ENCODE measurements at regions not wholly inside any gene's neighbourhood (a gene's known extent, or its start where the extent isn't known, plus 50 kb on each side); places are given as distances from the start of the nearest gene placed in this dataset.

DNA sequence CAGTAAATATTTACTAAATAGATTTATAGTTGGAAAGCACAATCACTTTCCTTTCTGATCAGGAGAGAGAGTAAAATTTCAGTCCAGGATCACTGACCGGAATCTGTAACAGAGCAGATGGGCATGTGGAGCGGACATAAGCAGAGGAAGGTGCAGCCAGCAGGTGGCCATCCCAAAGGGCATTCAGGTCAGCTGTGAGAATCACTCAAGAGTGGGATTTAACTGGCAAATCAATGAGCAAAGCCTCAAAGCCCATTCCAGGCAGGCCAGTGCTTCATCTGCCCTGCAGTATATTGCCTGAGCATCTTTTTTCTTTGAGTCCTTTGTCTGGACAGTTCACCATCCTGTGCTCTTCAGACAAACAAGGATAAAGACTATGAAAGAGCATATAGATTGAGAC is 166.4 kb upstream of the SLC14A2 start:
- no peak for DNase-seq (ENCODE audit: low read depth, low spot score)
- Histone ChIP-seq H3K9me3 (ENCODE audit: low read depth, low read length) (no peaks in the 10 kb centered on the region), H3K27ac (no peak overlapping the region), H3K4me3 (no peak overlapping the region), H3K9ac (ENCODE audit: insufficient read length) (no peak overlapping the region), H3K36me3 (ENCODE audit: insufficient read depth, low read length) (no peaks in the 10 kb centered on the region)
- TF ChIP-seq EZH2 (IDR thresholded peaks at IDR 0.05) (no peak), FOXP2 (optimal IDR thresholded peaks at IDR 0.05; ENCODE audit: control extremely low read depth, extremely low read length, insufficient read depth) (no peak), POLR2AphosphoS5 (IDR thresholded peaks at IDR 0.05; ENCODE audit: borderline replicate concordance, low read depth, low read length) (no peak)

DNA sequence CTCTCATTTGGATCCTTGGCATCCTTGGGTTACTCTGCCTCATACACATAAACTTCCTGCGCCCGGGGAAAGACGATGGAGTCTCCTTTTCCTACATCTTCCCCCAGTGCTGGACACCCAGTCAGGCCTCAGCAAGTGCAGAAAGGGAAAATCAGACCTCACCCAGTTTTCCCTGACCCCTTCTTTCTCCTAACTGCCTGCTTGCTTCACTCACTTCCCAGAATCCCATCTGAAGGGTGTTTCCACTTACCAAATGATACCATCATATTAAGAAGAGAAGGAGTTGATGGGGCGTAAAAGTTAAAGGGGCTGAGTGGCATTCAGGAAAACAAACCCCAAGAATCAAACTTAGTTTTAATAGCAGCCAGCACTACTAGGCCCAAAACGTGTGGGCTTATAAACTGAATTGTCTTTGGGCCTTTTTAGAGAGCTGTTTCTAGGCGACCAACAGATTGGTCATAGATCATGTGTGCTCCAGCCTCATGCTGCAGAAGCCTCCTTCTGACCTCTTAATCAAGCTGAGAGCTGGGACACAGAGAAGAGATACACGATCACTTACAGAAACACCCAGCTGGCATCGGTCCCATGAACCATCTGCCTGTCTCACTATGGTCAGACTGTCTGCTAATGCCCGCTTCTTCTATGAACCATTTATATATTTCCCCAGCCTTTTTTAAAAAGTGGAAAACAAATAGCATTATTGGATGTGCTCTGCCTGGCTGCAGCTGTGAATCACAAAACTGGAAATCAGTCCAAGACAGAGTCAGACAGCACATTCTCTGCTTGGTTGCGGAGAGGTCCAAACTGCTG is 165.7 kb upstream of the SLC14A2 start:
- no peak overlapping the region for H3K4me3 ChIP-seq
- H3K9ac ChIP-seq (ENCODE audit: insufficient read length) = no peak overlapping the region
- TF ChIP-seq POLR2AphosphoS5 (IDR thresholded peaks at IDR 0.05; ENCODE audit: borderline replicate concordance, low read depth, low read length) (no peak), FOXP2 (optimal IDR thresholded peaks at IDR 0.05; ENCODE audit: control extremely low read depth, extremely low read length, insufficient read depth) (no peak), EZH2 (IDR thresholded peaks at IDR 0.05) (no peak)
- no peaks in the 10 kb centered on the region for H3K9me3 ChIP-seq (ENCODE audit: low read depth, low read length)
- no peaks in the 10 kb centered on the region for H3K36me3 ChIP-seq (ENCODE audit: insufficient read depth, low read length)
- no peak for DNase-seq (ENCODE audit: low read depth, low spot score)
- no peak overlapping the region for H3K27ac ChIP-seq

DNA sequence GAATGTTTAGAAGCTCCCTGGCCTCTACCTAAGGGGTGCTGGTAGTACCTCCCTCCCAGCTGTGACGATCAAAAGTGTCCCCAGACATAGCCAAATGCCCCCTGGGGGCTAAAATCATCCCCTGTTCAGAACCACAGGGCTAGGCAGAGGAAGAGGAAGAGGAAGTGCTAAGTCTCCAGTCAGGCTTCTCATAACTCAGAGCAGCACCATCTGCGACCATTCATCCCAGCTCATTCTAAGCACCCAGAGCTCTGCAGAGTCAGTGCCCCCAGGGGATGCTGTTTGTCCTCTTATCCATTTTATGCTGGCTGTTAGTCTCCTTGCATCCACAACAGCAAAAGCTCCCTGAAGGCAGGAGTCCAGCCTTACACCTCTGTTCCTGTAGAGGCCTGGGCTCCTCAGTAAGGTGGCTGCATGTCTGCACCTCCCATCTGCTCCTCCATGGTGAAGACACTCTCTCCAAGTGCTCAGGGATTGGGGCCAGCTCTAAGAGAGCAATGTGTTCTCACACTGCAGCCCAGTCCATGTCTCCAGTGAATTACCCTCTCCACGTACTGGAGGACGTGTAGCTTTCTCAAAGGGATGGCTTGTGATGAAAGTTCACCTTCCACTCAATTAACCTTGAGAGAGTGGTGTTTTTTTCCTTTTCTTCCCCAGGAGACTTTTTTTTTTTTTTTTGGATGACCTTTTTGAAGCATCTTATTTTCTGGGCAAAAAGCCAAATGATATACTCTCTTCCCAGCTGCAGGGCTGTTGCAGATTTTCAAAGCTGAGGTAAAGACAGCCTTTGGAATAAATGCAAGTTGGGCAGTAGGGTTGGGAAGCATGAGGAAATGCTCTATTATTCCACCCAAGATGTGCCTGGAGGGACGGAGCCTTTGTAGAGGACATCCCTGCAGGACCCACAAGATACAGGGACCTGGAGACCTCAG is 158.9 kb upstream of the SLC14A2 start:
- no peak for TF ChIP-seq EZH2 (IDR thresholded peaks at IDR 0.05)
- no peak for TF ChIP-seq FOXP2 (optimal IDR thresholded peaks at IDR 0.05; ENCODE audit: control extremely low read depth, extremely low read length, insufficient read depth)
- no peak for TF ChIP-seq POLR2AphosphoS5 (IDR thresholded peaks at IDR 0.05; ENCODE audit: borderline replicate concordance, low read depth, low read length)
- Histone ChIP-seq H3K9me3 (ENCODE audit: low read depth, low read length) (no peaks in the 10 kb centered on the region), H3K27ac (no peak overlapping the region), H3K9ac (ENCODE audit: insufficient read length) (no peak overlapping the region), H3K4me3 (no peak overlapping the region), H3K36me3 (ENCODE audit: insufficient read depth, low read length) (no peaks in the 10 kb centered on the region)
- no peak for DNase-seq (ENCODE audit: low read depth, low spot score)

DNA sequence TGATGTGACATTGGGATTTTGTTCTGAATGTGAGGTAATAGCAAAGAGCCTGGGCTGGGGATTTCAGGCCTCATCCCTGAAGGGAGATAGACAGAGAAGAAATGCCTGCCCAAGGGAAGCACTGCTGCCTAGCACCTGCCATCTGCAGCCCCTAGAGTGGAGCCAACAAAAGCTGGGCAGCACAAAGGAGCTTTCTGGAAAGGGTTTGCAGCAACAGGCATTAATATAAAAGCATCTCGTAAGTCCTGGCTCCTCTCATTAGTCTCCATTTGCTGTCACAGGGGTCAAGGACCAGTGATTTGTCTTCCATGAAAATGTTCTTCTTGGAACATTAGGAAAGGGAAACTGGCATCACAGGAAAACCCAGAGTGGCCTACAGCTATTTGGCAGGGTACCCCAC is 157.2 kb upstream of the SLC14A2 start:
- Histone ChIP-seq H3K9ac (ENCODE audit: insufficient read length) (no peak overlapping the region), H3K4me3 (no peak overlapping the region), H3K36me3 (ENCODE audit: insufficient read depth, low read length) (no peaks in the 10 kb centered on the region), H3K9me3 (ENCODE audit: low read depth, low read length) (no peaks in the 10 kb centered on the region), H3K27ac (no peak overlapping the region)
- no peak for DNase-seq (ENCODE audit: low read depth, low spot score)
- TF ChIP-seq EZH2 (IDR thresholded peaks at IDR 0.05) (no peak), FOXP2 (optimal IDR thresholded peaks at IDR 0.05; ENCODE audit: control extremely low read depth, extremely low read length, insufficient read depth) (no peak), POLR2AphosphoS5 (IDR thresholded peaks at IDR 0.05; ENCODE audit: borderline replicate concordance, low read depth, low read length) (no peak)

GRCh38 chr18:45462179-45462578 is 153.1 kb upstream of the SLC14A2 start:
- no peak for TF ChIP-seq EZH2 (IDR thresholded peaks at IDR 0.05)
- no peak for TF ChIP-seq FOXP2 (optimal IDR thresholded peaks at IDR 0.05; ENCODE audit: control extremely low read depth, extremely low read length, insufficient read depth)
- no peak for TF ChIP-seq POLR2AphosphoS5 (IDR thresholded peaks at IDR 0.05; ENCODE audit: borderline replicate concordance, low read depth, low read length)
- H3K27ac ChIP-seq = no peak overlapping the region
- no peak overlapping the region for H3K9ac ChIP-seq (ENCODE audit: insufficient read length)
- no peak overlapping the region for H3K4me3 ChIP-seq
- no peaks in the 10 kb centered on the region for H3K9me3 ChIP-seq (ENCODE audit: low read depth, low read length)
- no peak for DNase-seq (ENCODE audit: low read depth, low spot score)
- no peaks in the 10 kb centered on the region for H3K36me3 ChIP-seq (ENCODE audit: insufficient read depth, low read length)

DNA sequence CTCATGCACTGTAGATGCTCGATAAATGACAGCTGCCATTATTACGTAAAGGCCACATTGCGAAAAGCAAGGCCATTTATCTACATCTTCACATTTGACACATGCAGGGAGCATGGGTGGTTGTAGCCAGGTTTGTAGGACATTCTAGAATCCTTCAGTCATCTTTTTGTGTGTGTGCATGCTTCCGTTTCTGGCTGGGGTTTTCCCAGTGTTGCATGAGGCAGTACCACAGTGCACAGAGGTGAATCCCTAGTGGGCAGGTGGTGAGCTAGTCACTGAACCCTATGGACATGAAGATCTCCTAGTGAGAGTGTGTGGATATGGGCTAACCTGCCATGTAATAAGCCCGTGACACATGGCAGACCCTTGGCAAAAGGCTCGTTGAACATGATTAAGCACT is 151.8 kb upstream of the SLC14A2 start:
- Histone ChIP-seq H3K27ac (no peak overlapping the region), H3K9me3 (ENCODE audit: low read depth, low read length) (no peaks in the 10 kb centered on the region), H3K36me3 (ENCODE audit: insufficient read depth, low read length) (no peaks in the 10 kb centered on the region), H3K9ac (ENCODE audit: insufficient read length) (no peak overlapping the region), H3K4me3 (no peak overlapping the region)
- no peak for DNase-seq (ENCODE audit: low read depth, low spot score)
- TF ChIP-seq POLR2AphosphoS5 (IDR thresholded peaks at IDR 0.05; ENCODE audit: borderline replicate concordance, low read depth, low read length) (no peak), FOXP2 (optimal IDR thresholded peaks at IDR 0.05; ENCODE audit: control extremely low read depth, extremely low read length, insufficient read depth) (no peak), EZH2 (IDR thresholded peaks at IDR 0.05) (no peak)

GRCh38 chr18:45464619-45465018 is 150.7 kb upstream of the SLC14A2 start:
- Histone ChIP-seq H3K27ac (no peak overlapping the region), H3K9ac (ENCODE audit: insufficient read length) (no peak overlapping the region), H3K36me3 (ENCODE audit: insufficient read depth, low read length) (no peaks in the 10 kb centered on the region), H3K9me3 (ENCODE audit: low read depth, low read length) (no peaks in the 10 kb centered on the region), H3K4me3 (no peak overlapping the region)
- no peak for DNase-seq (ENCODE audit: low read depth, low spot score)
- no peak for TF ChIP-seq EZH2 (IDR thresholded peaks at IDR 0.05)
- no peak for TF ChIP-seq POLR2AphosphoS5 (IDR thresholded peaks at IDR 0.05; ENCODE audit: borderline replicate concordance, low read depth, low read length)
- no peak for TF ChIP-seq FOXP2 (optimal IDR thresholded peaks at IDR 0.05; ENCODE audit: control extremely low read depth, extremely low read length, insufficient read depth)

DNA sequence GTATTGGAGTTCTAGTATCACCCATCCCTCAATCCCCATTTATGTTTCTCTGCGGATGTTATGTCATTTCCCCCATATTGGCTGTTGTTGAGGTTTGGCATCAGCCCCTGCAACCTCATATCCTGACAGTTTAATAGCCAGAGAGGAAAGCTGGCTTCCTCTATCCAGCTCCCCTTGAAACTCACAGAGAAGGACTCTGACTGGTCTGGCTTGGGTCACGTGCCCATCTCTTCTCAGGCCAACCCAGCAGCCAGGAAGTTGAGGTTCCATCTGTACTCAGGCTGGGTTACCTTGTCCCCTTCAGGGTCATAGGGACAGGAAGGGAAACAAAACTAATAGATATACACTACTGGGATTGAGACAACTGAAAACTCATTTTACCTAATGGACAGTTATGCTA is 148.0 kb upstream of the SLC14A2 start:
- TF ChIP-seq POLR2AphosphoS5 (IDR thresholded peaks at IDR 0.05; ENCODE audit: borderline replicate concordance, low read depth, low read length) = no peak
- TF ChIP-seq FOXP2 (optimal IDR thresholded peaks at IDR 0.05; ENCODE audit: control extremely low read depth, extremely low read length, insufficient read depth) = no peak
- TF ChIP-seq EZH2 (IDR thresholded peaks at IDR 0.05) = no peak
- Histone ChIP-seq H3K9ac (ENCODE audit: insufficient read length) (no peak overlapping the region), H3K9me3 (ENCODE audit: low read depth, low read length) (no peaks in the 10 kb centered on the region), H3K27ac (no peak overlapping the region), H3K4me3 (no peak overlapping the region), H3K36me3 (ENCODE audit: insufficient read depth, low read length) (no peaks in the 10 kb centered on the region)
- no peak for DNase-seq (ENCODE audit: low read depth, low spot score)
